ENCODE measurements at regions not wholly inside any gene's neighbourhood (a gene's known extent, or its start where the extent isn't known, plus 50 kb on each side); places are given as distances from the start of the nearest gene placed in this dataset.
"Not testable (repeated sequence)": the region's sequence is repeated elsewhere in the genome, so short reads cannot be mapped to it uniquely, and the experiment has no call there.

DNA sequence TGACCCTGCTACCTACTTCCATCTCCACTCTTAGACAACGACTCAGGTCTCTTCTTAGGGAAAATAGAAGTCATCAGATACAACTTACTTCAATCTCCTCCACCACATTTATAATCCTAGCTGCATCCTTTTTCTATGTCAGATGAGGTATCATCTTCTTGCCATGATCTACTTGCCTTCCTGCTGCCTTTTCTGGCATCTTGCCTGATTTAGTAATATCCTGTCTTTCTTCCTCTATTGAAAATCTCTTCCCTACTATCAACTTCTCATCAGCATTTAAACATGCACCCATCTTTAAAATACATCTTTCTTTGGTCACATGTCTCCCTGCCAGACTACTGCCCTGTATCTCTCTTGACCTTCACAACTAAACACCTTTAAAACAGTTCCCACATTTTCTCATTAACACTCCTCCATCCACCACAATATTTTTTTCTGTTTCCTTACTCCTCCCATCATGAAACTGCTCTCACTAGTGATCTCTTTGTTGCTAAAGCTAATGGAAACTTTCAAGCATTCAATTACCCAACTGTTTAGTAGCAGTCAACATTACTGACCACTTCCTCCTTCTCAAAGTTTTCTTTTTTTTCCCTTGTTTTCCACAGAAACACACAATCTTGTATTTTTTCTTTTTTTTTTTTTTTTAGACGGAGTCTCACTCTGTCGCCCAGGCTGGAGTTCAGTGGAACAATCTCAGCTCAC is 100.8 kb upstream of the CXorf66 start:
- DNase-seq (ENCODE audit: low spot score): no peak

DNA sequence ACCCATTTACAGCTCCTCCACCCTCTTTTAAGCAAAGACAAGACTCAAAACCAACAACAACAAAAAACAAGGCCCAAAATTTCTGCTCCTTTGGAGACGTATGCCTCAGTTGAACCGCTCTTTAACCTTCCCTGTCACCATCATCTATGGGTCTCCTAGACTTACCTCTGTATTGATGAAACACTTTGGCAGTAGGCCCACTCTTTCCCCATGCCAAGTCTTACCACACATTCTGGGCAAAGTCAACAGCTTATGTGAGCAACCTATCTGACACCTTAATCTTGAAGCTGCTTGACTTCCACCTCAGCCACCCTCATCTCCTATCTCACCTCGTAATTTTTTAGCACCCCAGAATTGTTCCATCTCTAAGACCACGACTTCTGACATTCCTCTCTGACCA is 99.7 kb upstream of the CXorf66 start:
- DNase-seq (ENCODE audit: low spot score): no peak

DNA sequence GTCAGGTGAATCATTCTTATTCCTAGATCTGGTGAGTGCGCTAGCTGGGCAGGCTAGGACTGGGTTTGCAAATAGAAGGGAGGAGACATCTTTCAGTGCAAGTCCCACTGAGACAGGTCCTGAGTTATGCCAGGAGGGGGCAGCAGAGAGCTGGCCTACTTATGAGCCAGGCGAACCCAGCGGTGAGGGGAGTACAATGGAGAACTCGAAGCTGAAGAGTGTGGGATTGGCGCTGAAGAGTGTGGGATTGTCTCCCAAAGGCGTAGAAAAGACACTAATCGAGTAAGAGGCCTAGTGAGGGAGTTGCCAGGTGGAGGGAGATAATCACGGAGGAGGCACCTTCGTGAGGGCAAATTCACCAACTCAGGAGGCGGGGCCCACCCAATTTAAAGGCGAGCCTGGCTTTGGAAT is 91.7 kb upstream of the CXorf66 start:
- DNase-seq (ENCODE audit: low spot score): peak; percentile 63

DNA sequence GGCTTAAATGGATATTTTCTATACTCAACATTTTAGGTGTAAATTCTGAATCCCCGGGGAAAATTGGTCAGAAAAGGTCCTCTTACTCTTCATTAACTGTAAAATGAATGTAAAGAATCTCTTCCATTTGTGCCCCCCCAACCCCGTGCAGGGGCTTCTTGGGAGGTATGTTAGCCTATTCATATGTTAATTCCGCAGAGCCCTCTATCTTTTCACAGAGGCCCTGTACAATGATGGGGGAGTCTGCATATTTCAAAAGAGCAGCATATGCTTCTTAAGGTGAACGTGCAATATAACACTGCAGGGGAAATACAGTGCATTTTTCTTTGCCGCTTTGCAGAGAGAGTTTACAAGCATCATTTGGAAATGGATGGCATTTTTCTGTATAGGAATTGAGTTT is 88.5 kb upstream of the CXorf66 start:
- DNase-seq (ENCODE audit: low spot score): no peak

DNA sequence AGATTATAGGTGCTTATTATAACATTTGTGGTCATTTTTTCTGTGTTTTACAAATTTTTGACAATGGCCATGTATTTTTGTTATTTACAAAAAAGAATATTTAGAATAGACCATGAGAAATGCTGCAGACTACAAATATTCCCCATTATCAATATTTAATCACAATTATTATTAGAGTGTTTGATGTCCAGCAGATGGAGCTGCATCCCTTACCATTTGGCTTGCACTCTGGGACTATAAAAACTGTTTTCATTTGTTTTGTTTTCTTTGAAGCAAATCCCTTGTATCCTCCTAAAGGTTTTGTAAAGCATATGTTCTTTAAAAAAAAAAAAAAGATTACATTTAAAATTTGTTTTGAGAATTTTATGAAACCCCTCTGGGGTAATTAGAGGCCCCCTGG is 85.6 kb upstream of the CXorf66 start:
- DNase-seq (ENCODE audit: low spot score): no peak

DNA sequence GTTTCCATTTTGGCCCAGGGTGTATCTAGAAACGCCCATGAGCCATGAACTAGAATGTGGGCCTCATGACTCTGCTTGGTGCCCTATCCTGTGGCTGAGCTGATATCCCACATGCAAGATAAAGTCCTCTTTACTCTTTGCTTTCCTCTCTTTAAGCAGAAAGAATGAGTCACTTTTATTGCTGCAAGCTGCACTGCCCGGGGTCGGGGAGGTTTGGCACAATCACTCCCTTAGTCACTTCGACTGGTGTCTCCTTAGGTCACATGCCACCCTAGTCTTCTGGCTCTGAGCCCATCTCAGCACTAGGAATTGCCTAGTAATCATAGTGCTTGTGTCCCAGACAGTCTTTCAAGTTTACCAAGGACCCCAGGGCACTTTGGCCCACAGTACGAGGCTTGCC is 75.1 kb upstream of the CXorf66 start:
- DNase-seq (ENCODE audit: low spot score): no peak

DNA sequence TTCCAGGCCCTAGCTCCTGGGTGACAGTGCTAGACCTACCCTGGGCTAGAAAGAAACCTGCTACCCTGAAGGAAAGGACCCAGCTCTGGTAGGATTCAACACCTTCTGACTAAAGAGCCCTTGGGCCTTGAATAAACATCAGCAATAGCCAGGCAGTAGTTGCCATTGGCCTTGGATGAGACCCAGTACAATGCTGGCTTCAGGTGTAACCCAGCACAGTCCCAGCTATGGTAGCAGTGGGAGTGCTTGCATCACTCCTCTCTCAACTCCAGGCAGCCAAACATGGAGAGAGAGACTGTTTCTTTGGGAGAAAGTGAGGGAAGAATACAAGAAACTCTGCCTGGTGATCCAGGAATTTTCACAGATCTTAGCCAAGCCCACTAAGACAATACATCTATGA is 73.5 kb upstream of the CXorf66 start:
- DNase-seq (ENCODE audit: low spot score): no peak

DNA sequence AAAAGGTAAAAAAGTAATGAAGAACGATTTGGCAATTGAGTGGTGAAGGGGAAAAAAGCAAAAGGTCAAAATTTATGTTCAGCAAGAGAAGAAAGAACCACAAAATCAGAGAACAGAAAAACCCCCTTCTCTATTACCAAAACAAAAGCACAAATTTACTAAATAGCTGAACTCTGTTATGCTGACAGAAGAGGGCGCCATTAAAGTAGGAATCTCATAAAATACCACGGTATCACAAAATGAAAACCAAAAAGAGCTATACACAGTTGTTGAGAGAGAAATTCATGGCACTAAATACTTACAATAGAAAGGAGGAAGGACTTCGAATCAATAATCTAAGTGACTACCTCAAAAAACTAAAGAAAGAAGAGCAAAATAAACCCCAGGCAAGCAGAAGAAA is 69.6 kb upstream of the CXorf66 start:
- DNase-seq (ENCODE audit: low spot score): no peak

DNA sequence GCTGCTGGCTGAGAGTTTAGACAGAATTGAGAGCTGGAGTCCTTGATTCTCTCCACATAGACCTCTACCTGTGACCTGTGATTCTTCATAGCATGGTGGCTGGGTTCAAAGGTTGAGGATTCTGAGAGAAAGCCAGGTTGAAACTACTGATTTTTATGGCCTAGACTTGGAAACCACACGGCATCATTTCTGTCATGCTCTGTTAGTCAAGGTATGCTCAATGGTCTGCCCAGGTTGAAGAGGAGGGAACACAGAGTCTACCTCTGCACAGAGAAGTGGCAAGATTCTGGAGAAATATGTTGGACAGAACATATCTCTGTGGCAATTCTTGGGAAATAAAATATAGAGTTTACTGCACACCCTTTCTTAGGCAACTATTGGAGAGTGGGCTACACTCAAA is 57.2 kb upstream of the CXorf66 start:
- no peak for DNase-seq (ENCODE audit: low spot score)

DNA sequence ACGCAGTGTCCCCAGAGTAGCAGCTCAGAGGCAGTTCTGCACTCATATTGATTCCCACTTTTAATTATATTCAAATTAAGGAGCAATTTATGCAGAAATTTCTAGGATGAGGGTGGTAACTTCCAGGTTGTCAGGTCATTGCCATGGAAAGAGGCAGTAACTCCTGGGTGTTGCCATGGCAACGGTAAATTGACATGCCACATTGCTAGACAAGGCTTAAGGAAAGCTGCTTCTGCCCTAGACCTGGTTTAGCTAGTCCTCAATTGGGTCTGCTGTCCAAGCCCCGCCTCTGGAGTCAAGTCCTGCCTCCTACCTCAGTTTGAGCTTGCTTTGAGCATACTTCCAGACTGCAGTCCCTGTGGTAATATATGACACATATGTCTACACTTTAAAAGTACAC is 53.8 kb upstream of the CXorf66 start:
- not testable (repeated sequence) for DNase-seq (ENCODE audit: low spot score)

Small RNAs in the stretch of these regions (small RNA-seq; reads per million reads assigned to genes)
- gene RN7SL727P: 0 reads per million in 2 experiments
